Heart left ventricle (tissue), 13 donors: ENCODE measurements at regions not wholly inside any gene's neighbourhood (a gene's known extent, or its start where the extent isn't known, plus 50 kb on each side); places are given as distances from the start of the nearest gene placed in this dataset.

Source experiments
- POLR2A ChIP-seq, 2 donors: fragments of 450-650 bp; IDR thresholded peaks; one replicate each; pipeline ENCODE4 v1.6.1; 2017; ENCODE audit warnings: antibody characterized with exemption in 2 of 2, mild to moderate bottlenecking in 2 of 2, moderate library complexity in 2 of 2
- TF ChIP-seq, protein P1 (sequence below), 12 donors: fragments of 200-600 bp; sonication (generic) in 4 of 12; IDR thresholded peaks; one replicate each; pipeline versions ENCODE4 v1.5.0 to v1.8.0; 2018 to 2022; ENCODE audit warnings: antibody characterized with exemption in 12 of 12, mild to moderate bottlenecking in 5 of 12
- donor health status: ischemic (EF 13 %, LVEDD 7.1; RV severe dilation, severe dysfunction).
- donor health status: DM: no; HTN: yes; CAD: no.
- donor health status: DM: no; HTN: no; CAD: no.
- donor health status: ischemic (EF 25% LVEDD 6.9; RV normal size, moderate dysfunction).
- donor health status: ischemic (EF 25% LVEDD 5.7; RV mildly dilated, moderate dysfunction).
- donor health status: ischemic (EF 35%, LVEDD 5.7; RV mildly dilated, moderate dysfunction).
- donor health status: nonischemic (EF 11% LVEDD 7.7; RV severe dilation, severe dysfunction).
- donor health status: DM: yes; HTN: yes; CAD: no.
- donor health status: PGD.
- donor health status: ischemic (EF 29% LVEDD 5.4; RV normal size, mild dysfunction).
- donor health status: nonischemic (EF 23%, LVEDD 6.1; RV moderate dilation, normal function).

- TF ChIP-seq, protein P1, sequence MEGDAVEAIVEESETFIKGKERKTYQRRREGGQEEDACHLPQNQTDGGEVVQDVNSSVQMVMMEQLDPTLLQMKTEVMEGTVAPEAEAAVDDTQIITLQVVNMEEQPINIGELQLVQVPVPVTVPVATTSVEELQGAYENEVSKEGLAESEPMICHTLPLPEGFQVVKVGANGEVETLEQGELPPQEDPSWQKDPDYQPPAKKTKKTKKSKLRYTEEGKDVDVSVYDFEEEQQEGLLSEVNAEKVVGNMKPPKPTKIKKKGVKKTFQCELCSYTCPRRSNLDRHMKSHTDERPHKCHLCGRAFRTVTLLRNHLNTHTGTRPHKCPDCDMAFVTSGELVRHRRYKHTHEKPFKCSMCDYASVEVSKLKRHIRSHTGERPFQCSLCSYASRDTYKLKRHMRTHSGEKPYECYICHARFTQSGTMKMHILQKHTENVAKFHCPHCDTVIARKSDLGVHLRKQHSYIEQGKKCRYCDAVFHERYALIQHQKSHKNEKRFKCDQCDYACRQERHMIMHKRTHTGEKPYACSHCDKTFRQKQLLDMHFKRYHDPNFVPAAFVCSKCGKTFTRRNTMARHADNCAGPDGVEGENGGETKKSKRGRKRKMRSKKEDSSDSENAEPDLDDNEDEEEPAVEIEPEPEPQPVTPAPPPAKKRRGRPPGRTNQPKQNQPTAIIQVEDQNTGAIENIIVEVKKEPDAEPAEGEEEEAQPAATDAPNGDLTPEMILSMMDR (IDR thresholded peaks at IDR 0.05), result no peak
- no peak for TF ChIP-seq POLR2A (IDR thresholded peaks at IDR 0.05)
Observed at GRCh38 chr7:63042730-63043511, 955.7 kb upstream of the ZNF722 start.
